HepG2 (cell line): ENCODE measurements at regions not wholly inside any gene's neighbourhood (a gene's known extent, or its start where the extent isn't known, plus 50 kb on each side); places are given as distances from the start of the nearest gene placed in this dataset.

Source experiments
- ATAC-seq: fragments of 200-7000 bp; cut with Tn5 transposase; 3 replicates; pipeline ENCODE4 v1.9.1; 2020; ENCODE audit warnings: mild to moderate bottlenecking, moderate library complexity
- BruUV-seq: library from RNA; stranded (reverse); fragments of 400-500 nt; replicated peaks from 2 replicates; lab custom pipeline; 2021; lab: Mats Ljungman, UMichigan
- CTCF ChIA-PET: fragments of 300-600 bp; formaldehyde crosslinking; extraction: SDS; loops from one replicate; lab custom pipeline; 2021; ENCODE audit warnings: low total read pairs, inconsistent platforms, low intra/inter-chr PET ratio; lab: Yijun Ruan, JAX
- POLR2A ChIA-PET: fragments of 350-600 bp; sonication (Branson Sonifier 250); formaldehyde crosslinking; loops from one replicate; lab custom pipeline; 2020; ENCODE audit warnings: antibody characterized with exemption, inconsistent platforms; lab: Yijun Ruan, JAX
- DNase-seq: peaks from one replicate; pipeline ENCODE4 v3.0.0-alpha.2; 2015; ENCODE audit warnings: low spot score
- FAIRE-seq: peaks from 3 replicates; lab custom pipeline; 2011; peaks lifted over from hg19 to GRCh38; lab: Jason Lieb, UNC
- H2AFZ ChIP-seq: one replicate; pipeline ENCODE4 v1.6.1; 2011; ENCODE audit warnings: low read length, inconsistent platforms
- H3K27ac ChIP-seq: fragments of 300-600 bp; 3 replicates; pipeline ENCODE4 v1.8.0; 2011; ENCODE audit warnings: mixed run types, mild to moderate bottlenecking, mixed read lengths, low read length, inconsistent platforms; ENCODE audit not compliant: insufficient read depth; ENCODE audit errors: extremely low read length
- H3K27me3 ChIP-seq, 2 experiments: fragments of 200-600 bp in 1 of 2; 2 replicates in 1 of 2; 3 replicates in 1 of 2; pipeline versions ENCODE4 v1.6.0 to v1.8.0; 2011; ENCODE audit warnings: low read length in 2 of 2, mild to moderate bottlenecking in 2 of 2, moderate library complexity in 2 of 2, inconsistent platforms in 1 of 2; ENCODE audit not compliant: insufficient read depth in 2 of 2, control insufficient read depth in 1 of 2
- H3K36me3 ChIP-seq, 2 experiments: fragments of 200-600 bp in 1 of 2; replicated peaks in 1 of 2; 2 replicates in 1 of 2; 3 replicates in 1 of 2; pipeline versions ENCODE4 v1.5.1 to v1.8.0; 2011; ENCODE audit warnings: low read length in 2 of 2, inconsistent platforms in 1 of 2; ENCODE audit not compliant: insufficient read depth in 2 of 2, control insufficient read depth in 1 of 2
- H3K4me1 ChIP-seq: 2 replicates; pipeline ENCODE4 v1.5.1; 2012; ENCODE audit warnings: low read length, inconsistent platforms; ENCODE audit not compliant: insufficient read depth
- H3K4me2 ChIP-seq: 2 replicates; pipeline ENCODE4 v1.6.0; 2011; ENCODE audit warnings: low read depth, low read length, inconsistent platforms
- H3K4me3 ChIP-seq, 3 experiments: fragments of 200-600 bp in 1 of 3; sonication (generic), shearing (Covaris generic) in 1 of 3; replicated peaks in 1 of 3; 2 replicates each; pipeline ENCODE4 v1.5.1; 2011 to 2016; ENCODE audit warnings: low read length in 3 of 3, inconsistent platforms in 2 of 3, low read depth in 2 of 3, mild to moderate bottlenecking in 2 of 3, control low read depth in 1 of 3, mixed read lengths in 1 of 3; ENCODE audit not compliant: insufficient read depth in 1 of 3
- H3K79me2 ChIP-seq: one replicate; pipeline ENCODE4 v1.6.1; 2011; ENCODE audit warnings: low read length, inconsistent platforms; ENCODE audit not compliant: insufficient read depth
- H3K9ac ChIP-seq: 2 replicates; pipeline ENCODE4 v1.6.0; 2011; ENCODE audit warnings: mild to moderate bottlenecking, low read depth, low read length, inconsistent platforms; ENCODE audit not compliant: insufficient read depth
- H3K9me3 ChIP-seq: 2 replicates; pipeline ENCODE4 v1.5.1; 2012; ENCODE audit warnings: mild to moderate bottlenecking, low read length
- H4K20me1 ChIP-seq: 2 replicates; pipeline ENCODE4 v1.6.0; 2011; ENCODE audit warnings: inconsistent platforms, mild to moderate bottlenecking, low read length, moderate library complexity; ENCODE audit not compliant: insufficient read depth
- ARHGAP35 ChIP-seq: sonication (generic); formaldehyde crosslinking; IDR thresholded peaks from 2 replicates; pipeline ENCODE4 v1.9.0; 2022; ENCODE audit warnings: mild to moderate bottlenecking, inconsistent platforms, moderate library complexity, missing genetic modification reagents, borderline replicate concordance
- EP300 ChIP-seq, 3 experiments: sonication (generic) in 1 of 3; formaldehyde crosslinking in 1 of 3; IDR thresholded peaks; 2 replicates each; pipeline versions ENCODE4 v1.5.1 to v1.6.1; 2011 to 2020; ENCODE audit warnings: low read depth in 2 of 3, low read length in 2 of 3, borderline replicate concordance in 1 of 3, improper control_type of control experiment in 1 of 3, mild to moderate bottlenecking in 1 of 3, missing genetic modification reagents in 1 of 3, moderate library complexity in 1 of 3
- IRX3 ChIP-seq: sonication (generic); formaldehyde crosslinking; IDR thresholded peaks from 2 replicates; pipeline ENCODE4 v1.8.1; 2023; ENCODE audit warnings: mild to moderate bottlenecking, low read depth, missing genetic modification reagents, borderline replicate concordance
- PHF8 ChIP-seq: sonication (generic); formaldehyde crosslinking; IDR thresholded peaks from 2 replicates; pipeline ENCODE4 v1.5.0; 2020; ENCODE audit warnings: missing genetic modification reagents
- PLSCR1 ChIP-seq: sonication (generic); formaldehyde crosslinking; IDR thresholded peaks from 2 replicates; pipeline ENCODE4 v1.5.0; 2020; ENCODE audit warnings: missing genetic modification reagents, mild to moderate bottlenecking, borderline replicate concordance
- RFXAP ChIP-seq: sonication (generic); formaldehyde crosslinking; IDR thresholded peaks from 2 replicates; pipeline ENCODE4 v1.4.0; 2020; ENCODE audit warnings: missing genetic modification reagents, borderline replicate concordance
- SRSF1 ChIP-seq: fragments of 200-400 bp; formaldehyde crosslinking; optimal IDR thresholded peaks from 2 replicates; pipeline ENCODE3; 2017; ENCODE audit warnings: mild to moderate bottlenecking, low read depth, low read length, moderate library complexity
- TGIF2 ChIP-seq: IDR thresholded peaks from 2 replicates; pipeline ENCODE4 v1.6.1; 2016; ENCODE audit warnings: control low read depth, missing compliant biosample characterization
- TOE1 ChIP-seq: sonication (generic); formaldehyde crosslinking; IDR thresholded peaks from 2 replicates; pipeline ENCODE4 v1.4.0; 2020; ENCODE audit warnings: mild to moderate bottlenecking, missing genetic modification reagents
- ZNF260 ChIP-seq: sonication (generic); formaldehyde crosslinking; IDR thresholded peaks from 2 replicates; pipeline ENCODE4 v1.4.0; 2020; ENCODE audit warnings: missing genetic modification reagents, low read depth, mild to moderate bottlenecking, borderline replicate concordance
- ZNF274 ChIP-seq: sonication (generic); formaldehyde crosslinking; IDR thresholded peaks from 2 replicates; pipeline ENCODE4 v1.5.1; 2020; ENCODE audit warnings: mild to moderate bottlenecking, missing genetic modification reagents
- ZNF367 ChIP-seq: sonication (generic); formaldehyde crosslinking; IDR thresholded peaks from 2 replicates; pipeline ENCODE4 v1.4.0; 2020; ENCODE audit warnings: missing genetic modification reagents, borderline replicate concordance
- ZNF564 ChIP-seq: sonication (generic); formaldehyde crosslinking; IDR thresholded peaks from 2 replicates; pipeline ENCODE4 v1.8.1; 2023; ENCODE audit warnings: mild to moderate bottlenecking, missing genetic modification reagents
- ZNF609 ChIP-seq: sonication (generic); formaldehyde crosslinking; IDR thresholded peaks from 2 replicates; pipeline ENCODE4 v1.4.0; 2020; ENCODE audit warnings: mild to moderate bottlenecking, missing genetic modification reagents, borderline replicate concordance
- ZNF616 ChIP-seq: sonication (generic); formaldehyde crosslinking; IDR thresholded peaks from 2 replicates; pipeline ENCODE4 v1.5.0; 2020; ENCODE audit warnings: low read depth, mild to moderate bottlenecking, missing genetic modification reagents
- ZNF740 ChIP-seq: sonication (generic); formaldehyde crosslinking; IDR thresholded peaks from 2 replicates; pipeline ENCODE4 v1.4.0; 2020; ENCODE audit warnings: missing genetic modification reagents
- ZNF841 ChIP-seq: sonication (generic); formaldehyde crosslinking; IDR thresholded peaks from 2 replicates; pipeline ENCODE4 v1.8.1; 2023; ENCODE audit warnings: missing genetic modification reagents, borderline replicate concordance
- WGBS: methylation state at CpG from one replicate; pipeline ENCODE4 v1.1.6; 2017; ENCODE audit warnings: low lambda C conversion rate; 5-methylcytosine and 5-hydroxymethylcytosine counted together
- in situ Hi-C: cut with HindIII; loops from 2 replicates; pipeline ENCODE4 v1.10.0; 2017; ENCODE audit warnings: low pct_unique_long_range_greater_than_20kb; ENCODE audit not compliant: extremely low pct_ligation_motif_present
- intact Hi-C: fragments of 100-400 bp; cut with micrococcal nuclease; formaldehyde crosslinking; loops from one replicate; pipeline ENCODE4 v1.10.0; 2022; ENCODE audit not compliant: unreplicated experiment

- POLR2A ChIA-PET: no interaction called here
- no peak for FAIRE-seq
- no peak overlapping the region for H3K4me3 ChIP-seq
These were observed 191.5 kb upstream of the PRKD1 start for GRCh38 chr14:30118992-30119640.

More at GRCh38 chr14:30118992-30119640, 191.5 kb upstream of the PRKD1 start:
- CTCF ChIA-PET: no interaction called here
- 2% methylated on average over 2 of the region's 2 CpGs for WGBS
- intact Hi-C loops: no loop called here
- Histone ChIP-seq H3K27ac (no peak overlapping the region), H3K79me2 (no peaks in the 10 kb centered on the region), H4K20me1 (no peaks in the 10 kb centered on the region), H3K4me1 (no peaks in the 10 kb centered on the region), H3K9me3 (peaks cover 81% of the 10 kb centered on the region), H3K4me2 (no peak overlapping the region), H3K27me3 (no peaks in the 10 kb centered on the region), H3K9ac (no peak overlapping the region), H3K36me3 (no peaks in the 10 kb centered on the region), H2AFZ (no peak overlapping the region)
- TF ChIP-seq RFXAP (CRISPR knock-in tag) (no peak), ZNF616 (no peak), ZNF841 (CRISPR knock-in tag) (no peak), ZNF740 (CRISPR knock-in tag) (no peak), TGIF2 (CRISPR knock-in tag) (no peak), SRSF1 (no peak), ARHGAP35 (CRISPR knock-in tag) (no peak), ZNF260 (CRISPR knock-in tag) (no peak), ZNF367 (CRISPR knock-in tag) (no peak), IRX3 (CRISPR knock-in tag) (no peak), TOE1 (CRISPR knock-in tag) (no peak), ZNF609 (CRISPR knock-in tag) (no peak), PHF8 (CRISPR knock-in tag) (no peak), ZNF564 (no peak), EP300 (IDR thresholded peaks at IDR 0.05; ENCODE audit: low read depth in 2 of 2, low read length in 2 of 2) (no peak), EP300 (CRISPR knock-in tag; IDR thresholded peaks at IDR 0.05; ENCODE audit: borderline replicate concordance) (no peak), PLSCR1 (CRISPR knock-in tag) (no peak), ZNF274 (CRISPR knock-in tag) (no peak)
- no TSS peak for BruUV-seq
- no peak for DNase-seq
- ATAC-seq: no peak
- in situ Hi-C loops: no loop called here
